HG02938 (cell line): ENCODE measurements at regions not wholly inside any gene's neighbourhood (a gene's known extent, or its start where the extent isn't known, plus 50 kb on each side); places are given as distances from the start of the nearest gene placed in this dataset.

Experiments used
- ATAC-seq: cut with Tn5 transposase; IDR thresholded peaks from one replicate; pipeline ENCODE4 v1.9.1; 2021; ENCODE audit warnings: mild to moderate bottlenecking, moderate library complexity; ENCODE audit not compliant: unreplicated experiment

GRCh38 chr2:51237626-51238271 is 205.8 kb upstream of the NRXN1 start:
- ATAC-seq: no peak

- no peak for ATAC-seq
These were observed 200.1 kb upstream of the NRXN1 start for GRCh38 chr2:51232027-51232426.

GRCh38 chr2:51231071-51231470 is 199.1 kb upstream of the NRXN1 start:
- ATAC-seq: no peak

GRCh38 chr2:51225377-51225776 is 193.4 kb upstream of the NRXN1 start:
- no peak for ATAC-seq

GRCh38 chr2:51224790-51225189 is 192.9 kb upstream of the NRXN1 start:
- no peak for ATAC-seq

- ATAC-seq: no peak
These were observed 190.2 kb upstream of the NRXN1 start for GRCh38 chr2:51222106-51222505.

GRCh38 chr2:51220606-51221005 is 188.7 kb upstream of the NRXN1 start:
- no peak for ATAC-seq

GRCh38 chr2:51220080-51220479 is 188.1 kb upstream of the NRXN1 start:
- ATAC-seq: no peak

- ATAC-seq: no peak
These were observed 187.5 kb upstream of the NRXN1 start for GRCh38 chr2:51219468-51219867.

GRCh38 chr2:51218047-51218446 is 186.1 kb upstream of the NRXN1 start:
- ATAC-seq: no peak

GRCh38 chr2:51213826-51214225 is 181.9 kb upstream of the NRXN1 start:
- ATAC-seq: no peak

GRCh38 chr2:51212374-51212773 is 180.4 kb upstream of the NRXN1 start:
- no peak for ATAC-seq

GRCh38 chr2:51208521-51208920 is 176.6 kb upstream of the NRXN1 start:
- no peak for ATAC-seq

- no peak for ATAC-seq
These were observed 169.4 kb upstream of the NRXN1 start for GRCh38 chr2:51201295-51201694.

- ATAC-seq: no peak
These were observed 162.7 kb upstream of the NRXN1 start for GRCh38 chr2:51194656-51195055.

- ATAC-seq: no peak
These were observed 138.3 kb upstream of the NRXN1 start for GRCh38 chr2:51170273-51170672.

- no peak for ATAC-seq
These were observed 133.8 kb upstream of the NRXN1 start for GRCh38 chr2:51165534-51166260.

GRCh38 chr2:51158251-51158650 is 126.3 kb upstream of the NRXN1 start:
- ATAC-seq: no peak

- ATAC-seq: no peak
These were observed 121.3 kb upstream of the NRXN1 start for GRCh38 chr2:51153236-51153635.

GRCh38 chr2:51151490-51152140 is 119.7 kb upstream of the NRXN1 start:
- ATAC-seq: no peak

GRCh38 chr2:51149725-51150124 is 117.8 kb upstream of the NRXN1 start:
- ATAC-seq: no peak

GRCh38 chr2:51145761-51146160 is 113.8 kb upstream of the NRXN1 start:
- ATAC-seq: no peak
